ENCODE measurements at regions not wholly inside any gene's neighbourhood (a gene's known extent, or its start where the extent isn't known, plus 50 kb on each side); places are given as distances from the start of the nearest gene placed in this dataset.

DNA sequence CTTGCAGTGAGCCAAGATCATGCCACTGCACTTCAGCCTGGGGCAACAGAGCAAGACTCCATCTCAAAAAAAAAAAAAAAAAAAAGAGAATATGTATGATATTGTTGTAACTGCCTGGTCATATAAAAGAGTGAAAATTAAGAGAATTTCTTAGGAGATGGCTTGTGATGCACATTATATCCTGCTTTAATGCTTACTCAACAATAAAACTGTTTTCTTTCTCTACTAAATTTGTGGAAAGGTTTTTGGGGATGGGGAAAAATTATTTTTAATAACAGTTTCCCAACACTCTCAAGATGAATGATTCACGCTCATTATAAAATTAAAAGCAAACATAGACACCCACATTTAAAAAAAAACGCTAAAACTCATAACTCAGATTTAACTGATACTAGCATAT, 1163.0 kb downstream of the SI start:
- Mint-ChIP-seq H3K36me3 (ENCODE audit: insufficient read depth in 1 of 3, low read depth in 3 of 3) (peaks cover 4 to 23% (median 8%) of the 10 kb centered on the region in 3 experiments; a peak in 6 of 7 replicates), H3K4me1 (peaks cover 5 to 6% of the 10 kb centered on the region in 2 experiments; a peak in 3 of 4 replicates), H3K4me3 (no peak overlapping the region), H3K27ac (no peak overlapping the region), H3K9me3 (peaks cover 3 to 13% of the 10 kb centered on the region in 2 experiments; a peak in 3 of 5 replicates), H3K27me3 (ENCODE audit: low read depth) (no peaks in the 10 kb centered on the region)
- Histone ChIP-seq H2BK5ac (ENCODE audit: insufficient read length, low read length) (no peak overlapping the region), H2BK12ac (ENCODE audit: insufficient read length, low read depth, low read length) (no peak overlapping the region), H3K4me1 (ENCODE audit: insufficient read depth, low read length) (no peaks in the 10 kb centered on the region), H3K23me2 (ENCODE audit: insufficient read length, low read depth, low read length, poor library complexity, severe bottlenecking) (no peaks in the 10 kb centered on the region), H3K27me3 (ENCODE audit: insufficient read depth, low read length) (no peaks in the 10 kb centered on the region), H2BK20ac (ENCODE audit: low read depth, low read length, poor library complexity, severe bottlenecking) (no peak overlapping the region), H4K5ac (ENCODE audit: insufficient read length, low read depth, low read length) (no peak overlapping the region), H3K18ac (ENCODE audit: insufficient read length, low read depth, low read length) (no peak overlapping the region), H3K27ac (ENCODE audit: insufficient read length, low read depth, low read length) (no peak overlapping the region), H3K56ac (ENCODE audit: insufficient read length, low read depth, low read length) (no peak overlapping the region), H2BK15ac (ENCODE audit: low read depth, low read length) (no peak overlapping the region), H4K20me1 (ENCODE audit: control insufficient read depth, insufficient read depth, insufficient read length) (no peaks in the 10 kb centered on the region), H3K4ac (ENCODE audit: low read depth, low read length) (no peak overlapping the region), H3K79me1 (ENCODE audit: insufficient read depth, low read depth, low read length, poor library complexity, severe bottlenecking) (no peaks in the 10 kb centered on the region), H3K9me3 (ENCODE audit: control insufficient read depth, low read depth, low read length) (no peaks in the 10 kb centered on the region), H4K91ac (ENCODE audit: insufficient read length, low read depth, low read length) (no peak overlapping the region), H3K23ac (ENCODE audit: insufficient read length, low read depth, low read length) (no peak overlapping the region), H2AK5ac (ENCODE audit: insufficient read length, low read length) (no peak overlapping the region), H3T11ph (ENCODE audit: low read length) (no peak overlapping the region), H3K9ac (ENCODE audit: extremely low read depth, insufficient read length, low read length) (no peak overlapping the region), H2BK120ac (ENCODE audit: low read depth, low read length, poor library complexity, severe bottlenecking) (no peak overlapping the region), H2AFZ (ENCODE audit: low read length) (no peak overlapping the region), H3K79me2 (ENCODE audit: insufficient read depth, low read length) (no peaks in the 10 kb centered on the region), H4K8ac (replicated peaks; ENCODE audit: insufficient read length, low read depth, low read length) (no peak overlapping the region), H3K14ac (ENCODE audit: insufficient read depth, low read length) (no peak overlapping the region), H3K4me2 (ENCODE audit: insufficient read depth, insufficient read length, low read length) (no peak overlapping the region)
- no peak for DNase-seq
- TF ChIP-seq, protein P1, sequence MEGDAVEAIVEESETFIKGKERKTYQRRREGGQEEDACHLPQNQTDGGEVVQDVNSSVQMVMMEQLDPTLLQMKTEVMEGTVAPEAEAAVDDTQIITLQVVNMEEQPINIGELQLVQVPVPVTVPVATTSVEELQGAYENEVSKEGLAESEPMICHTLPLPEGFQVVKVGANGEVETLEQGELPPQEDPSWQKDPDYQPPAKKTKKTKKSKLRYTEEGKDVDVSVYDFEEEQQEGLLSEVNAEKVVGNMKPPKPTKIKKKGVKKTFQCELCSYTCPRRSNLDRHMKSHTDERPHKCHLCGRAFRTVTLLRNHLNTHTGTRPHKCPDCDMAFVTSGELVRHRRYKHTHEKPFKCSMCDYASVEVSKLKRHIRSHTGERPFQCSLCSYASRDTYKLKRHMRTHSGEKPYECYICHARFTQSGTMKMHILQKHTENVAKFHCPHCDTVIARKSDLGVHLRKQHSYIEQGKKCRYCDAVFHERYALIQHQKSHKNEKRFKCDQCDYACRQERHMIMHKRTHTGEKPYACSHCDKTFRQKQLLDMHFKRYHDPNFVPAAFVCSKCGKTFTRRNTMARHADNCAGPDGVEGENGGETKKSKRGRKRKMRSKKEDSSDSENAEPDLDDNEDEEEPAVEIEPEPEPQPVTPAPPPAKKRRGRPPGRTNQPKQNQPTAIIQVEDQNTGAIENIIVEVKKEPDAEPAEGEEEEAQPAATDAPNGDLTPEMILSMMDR (conservative IDR thresholded peaks at IDR 0.05), result no peak
- no CpG with 5 or more reads among the region's 2 CpGs for WGBS (ENCODE audit: extremely low coverage, insufficient read length, low lambda C conversion rate)
